WERI-Rb-1 (cell line): ENCODE measurements at regions not wholly inside any gene's neighbourhood (a gene's known extent, or its start where the extent isn't known, plus 50 kb on each side); places are given as distances from the start of the nearest gene placed in this dataset.

ENCODE experiments used
- DNase-seq: peaks from one replicate; pipeline ENCODE4 v3.0.0-alpha.2; 2020
- H3K27ac ChIP-seq: fragments of 250-450 bp; sonication (Bioruptor Pico); 2 replicates; pipeline ENCODE4 v1.5.1; 2020; ENCODE audit warnings: mild to moderate bottlenecking, moderate library complexity
- H3K27me3 ChIP-seq: fragments of 250-450 bp; sonication (Bioruptor Pico); 2 replicates; pipeline ENCODE4 v1.5.1; 2021; ENCODE audit warnings: mild to moderate bottlenecking, low read depth, moderate library complexity; ENCODE audit not compliant: insufficient read depth, severe bottlenecking
- H3K36me3 ChIP-seq: fragments of 250-450 bp; sonication (Bioruptor Pico); 2 replicates; pipeline ENCODE4 v1.5.1; 2020; ENCODE audit warnings: mild to moderate bottlenecking, moderate library complexity
- H3K4me3 ChIP-seq: 2 replicates; pipeline ENCODE4 v1.5.1; 2011; ENCODE audit warnings: low read depth, mild to moderate bottlenecking, control low read depth, low read length
- H3K9me3 ChIP-seq: fragments of 250-450 bp; sonication (Bioruptor Pico); 2 replicates; pipeline ENCODE4 v1.5.1; 2021; ENCODE audit warnings: mild to moderate bottlenecking, moderate library complexity; ENCODE audit not compliant: severe bottlenecking
- CTCF ChIP-seq: IDR thresholded peaks from 2 replicates; pipeline ENCODE4 v1.5.1; 2011; ENCODE audit warnings: low read depth, mild to moderate bottlenecking, control low read depth, inconsistent platforms, low read length

- no peak for DNase-seq
- H3K36me3 ChIP-seq, result no peaks in the 10 kb centered on the region
- no peaks in the 10 kb centered on the region for H3K27me3 ChIP-seq
- no peak for TF ChIP-seq CTCF
- no peak overlapping the region for H3K27ac ChIP-seq
- no peak overlapping the region for H3K4me3 ChIP-seq
- peaks cover 8% of the 10 kb centered on the region for H3K9me3 ChIP-seq
Observed at GRCh38 chr2:173596244-173596643, 241.6 kb downstream of the CDCA7 start.

- no peak for TF ChIP-seq CTCF
- Histone ChIP-seq H3K27ac (no peak overlapping the region), H3K4me3 (no peak overlapping the region), H3K9me3 (no peaks in the 10 kb centered on the region), H3K27me3 (no peaks in the 10 kb centered on the region), H3K36me3 (no peaks in the 10 kb centered on the region)
- DNase-seq, result no peak
Observed at GRCh38 chr2:173598525-173598924, 243.9 kb downstream of the CDCA7 start.

- no peak overlapping the region for H3K4me3 ChIP-seq
- DNase-seq, result no peak
- no peaks in the 10 kb centered on the region for H3K27me3 ChIP-seq
- H3K27ac ChIP-seq, result no peak overlapping the region
- no peaks in the 10 kb centered on the region for H3K36me3 ChIP-seq
- no peak for TF ChIP-seq CTCF
- no peaks in the 10 kb centered on the region for H3K9me3 ChIP-seq
Observed at GRCh38 chr2:173599821-173600359, 245.2 kb downstream of the CDCA7 start.

GRCh38 chr2:173602153-173602795, 247.6 kb downstream of the CDCA7 start:
- Histone ChIP-seq H3K27ac (no peak overlapping the region), H3K36me3 (no peaks in the 10 kb centered on the region), H3K4me3 (no peak overlapping the region), H3K9me3 (no peaks in the 10 kb centered on the region), H3K27me3 (no peaks in the 10 kb centered on the region)
- no peak for DNase-seq
- TF ChIP-seq CTCF, result no peak

- no peak for DNase-seq
- no peaks in the 10 kb centered on the region for H3K27me3 ChIP-seq
- H3K27ac ChIP-seq, result no peak overlapping the region
- H3K36me3 ChIP-seq, result no peaks in the 10 kb centered on the region
- TF ChIP-seq CTCF, result no peak
- no peak overlapping the region for H3K4me3 ChIP-seq
- H3K9me3 ChIP-seq, result no peaks in the 10 kb centered on the region
Observed at GRCh38 chr2:173605994-173606393, 251.3 kb downstream of the CDCA7 start.

GRCh38 chr2:173606619-173607248, 252.1 kb downstream of the CDCA7 start:
- Histone ChIP-seq H3K27me3 (no peaks in the 10 kb centered on the region), H3K9me3 (no peaks in the 10 kb centered on the region), H3K4me3 (no peak overlapping the region), H3K36me3 (no peaks in the 10 kb centered on the region), H3K27ac (no peak overlapping the region)
- no peak for DNase-seq
- no peak for TF ChIP-seq CTCF
